ENCODE measurements at regions not wholly inside any gene's neighbourhood (a gene's known extent, or its start where the extent isn't known, plus 50 kb on each side); places are given as distances from the start of the nearest gene placed in this dataset.

DNA sequence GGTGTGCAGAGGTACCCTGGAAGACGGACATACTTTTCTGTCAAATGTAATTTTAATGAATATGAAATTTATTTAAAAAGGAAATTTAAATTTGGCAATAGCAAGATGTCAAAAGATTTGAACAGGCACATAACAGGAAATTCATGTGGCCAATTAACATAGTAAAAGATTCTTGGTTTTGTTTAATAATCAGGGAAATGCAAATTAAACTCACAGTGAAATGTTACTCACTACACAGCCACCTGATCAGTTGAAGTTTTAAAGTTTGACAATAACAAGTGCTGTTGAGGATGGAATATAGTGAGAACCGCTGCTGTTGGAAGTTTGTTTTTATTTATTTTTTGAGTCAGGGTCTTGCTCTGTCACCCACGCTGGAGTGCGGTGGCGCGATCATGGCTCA lies 63.9 kb downstream of the TEX35 start:
- H4K20me1 ChIP-seq (ENCODE audit: insufficient read depth): no peaks in the 10 kb centered on the region
- H3K27me3 ChIP-seq (ENCODE audit: insufficient read depth, low read length): no peaks in the 10 kb centered on the region
- ATAC-seq (no peak), DNase-seq (ENCODE audit: low read depth, low spot score) (no peak)
- no peak overlapping the region for H3K27ac ChIP-seq (ENCODE audit: low read depth, low read length)
- H3K9me2 ChIP-seq (ENCODE audit: insufficient read depth): no peaks in the 10 kb centered on the region
- no peak overlapping the region for H3K4me2 ChIP-seq (ENCODE audit: low read length)
- H3K4me3 ChIP-seq (replicated peaks in 1 of 2; ENCODE audit: low read depth in 1 of 2, low read length in 2 of 2): no peak overlapping the region
- ChIA-PET POLR2A (no interaction called here), CTCF (interaction anchor here (1.2 kb wide), 1 partner anchor 75 kb away, joined by 3 read pairs; no protein-coding TSS in a partner anchor), RAD21 (ENCODE audit: low non-redundant PET in 1 of 2, low total read pairs in 2 of 2, uncharacterized antibody in 2 of 2, unreplicated experiment in 2 of 2) (no interaction called here)
- H3K9me3 ChIP-seq (ENCODE audit: control insufficient read depth in 1 of 2, insufficient read depth in 1 of 2, low read depth in 1 of 2, low read length in 2 of 2): no peaks in the 10 kb centered on the region
- BruUV-seq (replicated peaks): no TSS peak
- intact Hi-C loops (cut with micrococcal nuclease): no loop called here
- TF ChIP-seq POLR2AphosphoS5 (IDR thresholded peaks at IDR 0.05; ENCODE audit: low read depth, low read length) (no peak), FOSL1 (IDR thresholded peaks at IDR 0.05; ENCODE audit: low read depth) (no peak), ATF3 (IDR thresholded peaks at IDR 0.05) (no peak), REST (IDR thresholded peaks at IDR 0.05; ENCODE audit: low read depth) (no peak), TCF7L2 (IDR thresholded peaks at IDR 0.05; ENCODE audit: borderline replicate concordance, extremely low read depth, insufficient read depth, insufficient read length) (no peak)
- TF ChIP-seq, protein P1, sequence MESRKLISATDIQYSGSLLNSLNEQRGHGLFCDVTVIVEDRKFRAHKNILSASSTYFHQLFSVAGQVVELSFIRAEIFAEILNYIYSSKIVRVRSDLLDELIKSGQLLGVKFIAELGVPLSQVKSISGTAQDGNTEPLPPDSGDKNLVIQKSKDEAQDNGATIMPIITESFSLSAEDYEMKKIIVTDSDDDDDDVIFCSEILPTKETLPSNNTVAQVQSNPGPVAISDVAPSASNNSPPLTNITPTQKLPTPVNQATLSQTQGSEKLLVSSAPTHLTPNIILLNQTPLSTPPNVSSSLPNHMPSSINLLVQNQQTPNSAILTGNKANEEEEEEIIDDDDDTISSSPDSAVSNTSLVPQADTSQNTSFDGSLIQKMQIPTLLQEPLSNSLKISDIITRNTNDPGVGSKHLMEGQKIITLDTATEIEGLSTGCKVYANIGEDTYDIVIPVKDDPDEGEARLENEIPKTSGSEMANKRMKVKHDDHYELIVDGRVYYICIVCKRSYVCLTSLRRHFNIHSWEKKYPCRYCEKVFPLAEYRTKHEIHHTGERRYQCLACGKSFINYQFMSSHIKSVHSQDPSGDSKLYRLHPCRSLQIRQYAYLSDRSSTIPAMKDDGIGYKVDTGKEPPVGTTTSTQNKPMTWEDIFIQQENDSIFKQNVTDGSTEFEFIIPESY (IDR thresholded peaks at IDR 0.05; ENCODE audit: extremely low read depth, insufficient replicate concordance, low read length): no peak
- TF ChIP-seq, protein P2, sequence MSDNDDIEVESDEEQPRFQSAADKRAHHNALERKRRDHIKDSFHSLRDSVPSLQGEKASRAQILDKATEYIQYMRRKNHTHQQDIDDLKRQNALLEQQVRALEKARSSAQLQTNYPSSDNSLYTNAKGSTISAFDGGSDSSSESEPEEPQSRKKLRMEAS (IDR thresholded peaks at IDR 0.05): no peak
- H2AFZ ChIP-seq (ENCODE audit: low read depth, low read length, poor library complexity, severe bottlenecking): no peak overlapping the region
- no peaks in the 10 kb centered on the region for H3K36me3 ChIP-seq (ENCODE audit: control insufficient read depth in 1 of 2, insufficient read depth in 2 of 2, low read length in 2 of 2)
- H3K4me1 ChIP-seq (ENCODE audit: control insufficient read depth in 1 of 2, insufficient read depth in 2 of 2, low read length in 2 of 2): no peaks in the 10 kb centered on the region
- no peak overlapping the region for H3K9ac ChIP-seq (ENCODE audit: low read length)
- H3K79me2 ChIP-seq (ENCODE audit: insufficient read depth, low read length): no peaks in the 10 kb centered on the region
